HEK293T (cell line): ENCODE measurements at regions not wholly inside any gene's neighbourhood (a gene's known extent, or its start where the extent isn't known, plus 50 kb on each side); places are given as distances from the start of the nearest gene placed in this dataset.

Source experiments
- CTCF ChIA-PET: fragments of 350-600 bp; formaldehyde crosslinking; extraction: SDS; loops from one replicate; lab custom pipeline; 2021; ENCODE audit warnings: antibody characterized with exemption, inconsistent platforms; lab: Yijun Ruan, JAX
- POLR2A ChIA-PET: fragments of 350-600 bp; formaldehyde crosslinking; extraction: SDS; loops from one replicate; lab custom pipeline; 2020; ENCODE audit warnings: antibody characterized with exemption, inconsistent platforms; lab: Yijun Ruan, JAX
- DNase-seq: peaks from one replicate; pipeline ENCODE4 v3.0.0; 2012; ENCODE audit warnings: mixed read lengths; ENCODE audit errors: extremely low spot score
- ARNT ChIP-seq: fragments of 450-650 bp; IDR thresholded peaks from 2 replicates; pipeline ENCODE4 v1.6.1; 2017; ENCODE audit warnings: mild to moderate bottlenecking
- BHLHE40 ChIP-seq: fragments of 450-650 bp; IDR thresholded peaks from 2 replicates; pipeline ENCODE4 v1.6.1; 2016; ENCODE audit warnings: mild to moderate bottlenecking, moderate library complexity, borderline replicate concordance
- CTBP1 ChIP-seq: fragments of 450-650 bp; IDR thresholded peaks from 2 replicates; pipeline ENCODE4 v1.6.1; 2016; ENCODE audit warnings: borderline replicate concordance
- ELF4 ChIP-seq: fragments of 450-650 bp; IDR thresholded peaks from 2 replicates; pipeline ENCODE4 v1.6.1; 2017; ENCODE audit warnings: antibody characterized with exemption
- FOXA1 ChIP-seq: fragments of 450-650 bp; IDR thresholded peaks from 2 replicates; pipeline ENCODE4 v1.6.1; 2016; ENCODE audit warnings: mild to moderate bottlenecking
- FOXK2 ChIP-seq: fragments of 450-650 bp; IDR thresholded peaks from 2 replicates; pipeline ENCODE4 v1.6.1; 2016; ENCODE audit warnings: mild to moderate bottlenecking
- FOXM1 ChIP-seq: fragments of 450-650 bp; IDR thresholded peaks from 2 replicates; pipeline ENCODE4 v1.6.1; 2017; ENCODE audit warnings: mild to moderate bottlenecking, borderline replicate concordance
- HDGF ChIP-seq: fragments of 450-650 bp; IDR thresholded peaks from 2 replicates; pipeline ENCODE4 v1.6.1; 2017; ENCODE audit warnings: antibody characterized with exemption, borderline replicate concordance
- L3MBTL2 ChIP-seq: fragments of 450-650 bp; conservative IDR thresholded peaks from 2 replicates; pipeline ENCODE4 v1.6.1; 2016; ENCODE audit warnings: mild to moderate bottlenecking
- LEF1 ChIP-seq: fragments of 450-650 bp; IDR thresholded peaks from 2 replicates; pipeline ENCODE4 v1.6.1; 2017; ENCODE audit warnings: mild to moderate bottlenecking, borderline replicate concordance
- NFRKB ChIP-seq: fragments of 450-650 bp; IDR thresholded peaks from 2 replicates; pipeline ENCODE4 v1.6.1; 2016; ENCODE audit warnings: mild to moderate bottlenecking, moderate library complexity
- PKNOX1 ChIP-seq: fragments of 450-650 bp; IDR thresholded peaks from 2 replicates; pipeline ENCODE4 v1.6.1; 2016
- SP1 ChIP-seq: fragments of 450-650 bp; IDR thresholded peaks from 2 replicates; pipeline ENCODE4 v1.6.1; 2017
- SUZ12 ChIP-seq: fragments of 450-650 bp; IDR thresholded peaks from 2 replicates; pipeline ENCODE4 v1.6.1; 2016; ENCODE audit warnings: mild to moderate bottlenecking
- TARDBP ChIP-seq: fragments of 450-650 bp; IDR thresholded peaks from 2 replicates; pipeline ENCODE4 v1.6.1; 2016
- ZNF384 ChIP-seq: fragments of 450-650 bp; IDR thresholded peaks from 2 replicates; pipeline ENCODE4 v1.6.1; 2016

- TF ChIP-seq L3MBTL2 = no peak
- no peak for TF ChIP-seq CTBP1
- TF ChIP-seq SUZ12 = no peak
- TF ChIP-seq FOXM1 = no peak
- no peak for TF ChIP-seq HDGF
- TF ChIP-seq NFRKB = no peak
- TF ChIP-seq ELF4 = no peak
- TF ChIP-seq FOXA1 = no peak
- no peak for TF ChIP-seq SP1
- no peak for TF ChIP-seq BHLHE40
- TF ChIP-seq FOXK2 = no peak
- TF ChIP-seq TARDBP = no peak
- TF ChIP-seq LEF1 = no peak
- TF ChIP-seq ZNF384 = no peak
- no peak for TF ChIP-seq ARNT
- TF ChIP-seq PKNOX1 = no peak
- POLR2A ChIA-PET = no interaction called here
Measured at GRCh38 chr21:35954066-35954465, 106.3 kb downstream of the SETD4 start.

GRCh38 chr21:35953597-35953996 is 106.7 kb downstream of the SETD4 start:
- TF ChIP-seq FOXM1 = no peak
- no peak for TF ChIP-seq BHLHE40
- no peak for TF ChIP-seq HDGF
- no peak for TF ChIP-seq ARNT
- TF ChIP-seq CTBP1 = no peak
- TF ChIP-seq ELF4 = no peak
- TF ChIP-seq TARDBP = no peak
- TF ChIP-seq FOXA1 = no peak
- no peak for TF ChIP-seq FOXK2
- TF ChIP-seq NFRKB = no peak
- no peak for TF ChIP-seq ZNF384
- no peak for TF ChIP-seq LEF1
- no peak for TF ChIP-seq SUZ12
- no peak for TF ChIP-seq PKNOX1
- no peak for TF ChIP-seq L3MBTL2
- ChIA-PET CTCF (no interaction called here), POLR2A (no interaction called here)
- no peak for DNase-seq

More at GRCh38 chr21:35954066-35954465, 106.3 kb downstream of the SETD4 start:
- DNase-seq = no peak
- CTCF ChIA-PET = no interaction called here

GRCh38 chr21:35952651-35953340 is 107.5 kb downstream of the SETD4 start:
- ChIA-PET POLR2A (no interaction called here), CTCF (interaction anchor here (0.6 kb wide), 1 partner anchor 43 kb away, joined by 3 read pairs; no protein-coding TSS in a partner anchor)
- TF ChIP-seq FOXA1 = no peak
- no peak for TF ChIP-seq NFRKB
- no peak for TF ChIP-seq HDGF
- TF ChIP-seq BHLHE40 = no peak
- no peak for TF ChIP-seq SP1
- TF ChIP-seq TARDBP = no peak
- no peak for TF ChIP-seq ARNT
- no peak for TF ChIP-seq FOXM1
- TF ChIP-seq ELF4 = no peak
- TF ChIP-seq ZNF384 = no peak
- TF ChIP-seq FOXK2 = no peak
- TF ChIP-seq L3MBTL2 = no peak
- no peak for TF ChIP-seq PKNOX1
- TF ChIP-seq LEF1 = no peak
- TF ChIP-seq CTBP1 = no peak
- TF ChIP-seq SUZ12 = no peak
- no peak for DNase-seq

- ChIA-PET POLR2A (no interaction called here), CTCF (interaction anchor here (0.9 kb wide), 1 partner anchor 1203 kb away, joined by 3 read pairs; no protein-coding TSS in a partner anchor)
- DNase-seq = no peak
- TF ChIP-seq FOXM1 (no peak), LEF1 (no peak), CTBP1 (no peak), ZNF384 (no peak), BHLHE40 (no peak), NFRKB (no peak), SP1 (no peak), HDGF (no peak), ARNT (no peak), ELF4 (no peak), L3MBTL2 (no peak), TARDBP (no peak), FOXA1 (no peak), FOXK2 (no peak), PKNOX1 (no peak), SUZ12 (no peak)
Measured at GRCh38 chr21:35948982-35949381, 111.3 kb downstream of the SETD4 start.

GRCh38 chr21:35945089-35945671 is 115.1 kb downstream of the SETD4 start:
- ChIA-PET POLR2A (no interaction called here), CTCF (no interaction called here)
- DNase-seq = no peak
- no peak for TF ChIP-seq FOXM1
- TF ChIP-seq HDGF = no peak
- no peak for TF ChIP-seq ZNF384
- TF ChIP-seq FOXK2 = no peak
- TF ChIP-seq BHLHE40 = no peak
- no peak for TF ChIP-seq CTBP1
- TF ChIP-seq FOXA1 = no peak
- TF ChIP-seq ARNT = no peak
- no peak for TF ChIP-seq SUZ12
- no peak for TF ChIP-seq SP1
- TF ChIP-seq LEF1 = no peak
- no peak for TF ChIP-seq ELF4
- no peak for TF ChIP-seq PKNOX1
- no peak for TF ChIP-seq L3MBTL2
- TF ChIP-seq TARDBP = no peak
- TF ChIP-seq NFRKB = no peak
